H1 (cell line): ENCODE measurements at regions not wholly inside any gene's neighbourhood (a gene's known extent, or its start where the extent isn't known, plus 50 kb on each side); places are given as distances from the start of the nearest gene placed in this dataset.

ENCODE experiments used
- CTCF ChIA-PET: fragments of 300-600 bp; sonication (Branson Sonifier 250); formaldehyde crosslinking; loops from one replicate; lab custom pipeline; 2021; ENCODE audit not compliant: partially characterized antibody; lab: Charles Lee
- POLR2A ChIA-PET: fragments of 300-600 bp; sonication (Branson Sonifier 250); formaldehyde crosslinking; loops from one replicate; lab custom pipeline; 2021; ENCODE audit warnings: inconsistent platforms; ENCODE audit not compliant: partially characterized antibody; lab: Charles Lee
- DNase-seq, 2 experiments: peaks; one replicate each; pipeline versions ENCODE4 v3.0.0 to v3.0.0-alpha.2; 2010 to 2022; ENCODE audit warnings: low spot score in 2 of 2, low read depth in 1 of 2, mixed read lengths in 1 of 2
- FAIRE-seq: peaks from 2 replicates; lab custom pipeline; 2011; peaks lifted over from hg19 to GRCh38; lab: Jason Lieb, UNC
- H2AFZ ChIP-seq: 2 replicates; pipeline ENCODE4 v1.8.1; 2012; ENCODE audit warnings: low read length, inconsistent platforms
- H2AK5ac ChIP-seq: 2 replicates; pipeline ENCODE4 v1.6.1; 2013; ENCODE audit warnings: low read depth, low read length
- H2BK120ac ChIP-seq: replicated peaks from 2 replicates; pipeline ENCODE3; 2013; ENCODE audit warnings: low read depth, low read length, inconsistent platforms
- H2BK12ac ChIP-seq: 2 replicates; pipeline ENCODE4 v1.6.1; 2013; ENCODE audit warnings: low read depth, low read length
- H2BK15ac ChIP-seq: 2 replicates; pipeline ENCODE4 v1.6.1; 2013; ENCODE audit warnings: low read length
- H2BK20ac ChIP-seq: 2 replicates; pipeline ENCODE4 v1.6.1; 2013; ENCODE audit warnings: low read length
- H2BK5ac ChIP-seq: 2 replicates; pipeline ENCODE4 v1.6.1; 2013; ENCODE audit warnings: low read depth, low read length
- H3K14ac ChIP-seq: 2 replicates; pipeline ENCODE4 v1.6.1; 2013; ENCODE audit warnings: inconsistent platforms; ENCODE audit not compliant: insufficient read length
- H3K18ac ChIP-seq: 2 replicates; pipeline ENCODE4 v1.6.1; 2013; ENCODE audit warnings: low read length; ENCODE audit errors: extremely low read depth
- H3K23ac ChIP-seq: 2 replicates; pipeline ENCODE4 v1.6.1; 2013; ENCODE audit warnings: inconsistent platforms; ENCODE audit not compliant: insufficient read length
- H3K23me2 ChIP-seq: 2 replicates; pipeline ENCODE4 v1.6.1; 2013; ENCODE audit warnings: low read depth, low read length
- H3K27ac ChIP-seq: 2 replicates; pipeline ENCODE4 v1.6.1; 2011; ENCODE audit warnings: low read depth, low read length, inconsistent platforms
- H3K27me3 ChIP-seq, 4 experiments: replicated peaks in 1 of 4; 1 replicate in 1 of 4; 2 replicates in 3 of 4; pipeline versions ENCODE4 v1.6.1 to v1.8.1; 2011 to 2013; ENCODE audit warnings: low read length in 3 of 4, mild to moderate bottlenecking in 3 of 4, inconsistent platforms in 2 of 4, mixed read lengths in 2 of 4, moderate library complexity in 1 of 4; ENCODE audit not compliant: control insufficient read depth in 3 of 4, insufficient read depth in 3 of 4; ENCODE audit errors: extremely low read depth in 1 of 4
- H3K36me3 ChIP-seq, 4 experiments: 2 replicates each; pipeline versions ENCODE4 v1.6.1 to v1.8.1; 2011 to 2013; ENCODE audit warnings: mild to moderate bottlenecking in 4 of 4, low read length in 3 of 4, moderate library complexity in 2 of 4, control low read depth in 1 of 4, inconsistent platforms in 1 of 4; ENCODE audit not compliant: insufficient read depth in 4 of 4, control insufficient read depth in 2 of 4
- H3K4ac ChIP-seq: replicated peaks from 2 replicates; pipeline ENCODE3; 2013; ENCODE audit warnings: low read length, low read depth, mixed read lengths, inconsistent platforms; ENCODE audit not compliant: insufficient read length
- H3K4me1 ChIP-seq, 4 experiments: replicated peaks in 1 of 4; 1 replicate in 1 of 4; 2 replicates in 3 of 4; pipeline versions ENCODE4 v1.6.1 to v1.8.1; 2011 to 2013; ENCODE audit warnings: low read length in 3 of 4, inconsistent platforms in 2 of 4, mixed read lengths in 1 of 4; ENCODE audit not compliant: insufficient read depth in 4 of 4, control insufficient read depth in 3 of 4
- H3K4me2 ChIP-seq, 2 experiments: 2 replicates each; pipeline versions ENCODE4 v1.6.1 to v1.8.1; 2011 to 2013; ENCODE audit warnings: low read depth in 2 of 2, low read length in 2 of 2, control low read depth in 1 of 2, inconsistent platforms in 1 of 2, mild to moderate bottlenecking in 1 of 2; ENCODE audit not compliant: insufficient read depth in 1 of 2
- H3K4me3 ChIP-seq, 4 experiments: fragments of 200-600, 300-600 bp in 1 of 4; sonication (generic), shearing (Covaris generic), sonication (Bioruptor Twin) in 1 of 4; 2 replicates each; pipeline versions ENCODE4 v1.5.1 to v1.8.1; 2011 to 2016; ENCODE audit warnings: low read length in 4 of 4, low read depth in 3 of 4, control low read depth in 2 of 4, inconsistent platforms in 2 of 4, mild to moderate bottlenecking in 2 of 4, mixed read lengths in 1 of 4, moderate library complexity in 1 of 4; ENCODE audit not compliant: insufficient read depth in 2 of 4; ENCODE audit errors: extremely low read depth in 1 of 4
- H3K56ac ChIP-seq: replicated peaks from 2 replicates; pipeline ENCODE3; 2013; ENCODE audit warnings: low read depth, mild to moderate bottlenecking, mixed read lengths, low read length, inconsistent platforms; ENCODE audit not compliant: insufficient read length
- H3K79me1 ChIP-seq: 2 replicates; pipeline ENCODE4 v1.6.1; 2013; ENCODE audit warnings: low read depth, low read length, control low read depth
- H3K79me2 ChIP-seq, 2 experiments: 2 replicates each; pipeline versions ENCODE4 v1.6.1 to v1.8.1; 2012 to 2013; ENCODE audit warnings: low read length in 2 of 2, mild to moderate bottlenecking in 2 of 2, inconsistent platforms in 1 of 2; ENCODE audit not compliant: insufficient read depth in 2 of 2, control insufficient read depth in 1 of 2
- H3K9ac ChIP-seq, 4 experiments: replicated peaks in 1 of 4; 1 replicate in 1 of 4; 2 replicates in 3 of 4; pipeline versions ENCODE4 v1.6.1 to v1.8.1; 2011 to 2013; ENCODE audit warnings: low read depth in 3 of 4, low read length in 3 of 4, control low read depth in 2 of 4, mild to moderate bottlenecking in 2 of 4, moderate library complexity in 2 of 4, inconsistent platforms in 1 of 4; ENCODE audit errors: extremely low read depth in 1 of 4
- H3K9me3 ChIP-seq, 2 experiments: 2 replicates each; pipeline versions ENCODE4 v1.6.1 to v1.8.1; 2012 to 2013; ENCODE audit warnings: mild to moderate bottlenecking in 2 of 2, moderate library complexity in 2 of 2, control low read depth in 1 of 2, inconsistent platforms in 1 of 2, low read depth in 1 of 2, low read length in 1 of 2, mixed read lengths in 1 of 2; ENCODE audit not compliant: insufficient read depth in 2 of 2
- H4K20me1 ChIP-seq, 2 experiments: replicated peaks in 1 of 2; 2 replicates each; pipeline versions ENCODE3 to v1.8.1; 2011 to 2013; ENCODE audit warnings: inconsistent platforms in 2 of 2, low read length in 2 of 2, mild to moderate bottlenecking in 1 of 2; ENCODE audit not compliant: insufficient read depth in 2 of 2, control insufficient read depth in 1 of 2
- H4K5ac ChIP-seq: 2 replicates; pipeline ENCODE4 v1.6.1; 2013; ENCODE audit warnings: low read length, low read depth, mixed read lengths, inconsistent platforms; ENCODE audit not compliant: insufficient read length
- H4K8ac ChIP-seq: 2 replicates; pipeline ENCODE4 v1.8.0; 2013; ENCODE audit warnings: mild to moderate bottlenecking, moderate library complexity, low read length, inconsistent platforms; ENCODE audit not compliant: insufficient read depth; ENCODE audit errors: extremely low read depth
- H4K91ac ChIP-seq: replicated peaks from 2 replicates; pipeline ENCODE3; 2013; ENCODE audit warnings: low read length, mixed read lengths, inconsistent platforms; ENCODE audit not compliant: insufficient read length
- JUND ChIP-seq: IDR thresholded peaks from 2 replicates; pipeline ENCODE4 v1.6.1; 2011; ENCODE audit warnings: mild to moderate bottlenecking, improper control_type of control experiment, low read length
- KDM5A ChIP-seq: fragments of 200-600 bp; IDR thresholded peaks from 2 replicates; pipeline ENCODE4 v1.7.1; 2012; ENCODE audit warnings: mild to moderate bottlenecking, low read length, inconsistent platforms, mixed read lengths
- PHF8 ChIP-seq: fragments of 200-600 bp; sonication (generic); conservative IDR thresholded peaks from 2 replicates; pipeline ENCODE4 v1.7.1; 2012; ENCODE audit warnings: low read depth, mild to moderate bottlenecking, inconsistent platforms, low read length, moderate library complexity
- POU5F1 ChIP-seq: IDR thresholded peaks from 2 replicates; pipeline ENCODE4 v1.6.1; 2011; ENCODE audit warnings: low read depth, mild to moderate bottlenecking, low read length, moderate library complexity
- RBBP5 ChIP-seq: IDR thresholded peaks from 2 replicates; pipeline ENCODE4 v1.7.1; 2012; ENCODE audit warnings: low read depth, mild to moderate bottlenecking, inconsistent platforms, low read length, moderate library complexity, borderline replicate concordance
- SAP30 ChIP-seq: fragments of 300-600 bp; sonication (generic); IDR thresholded peaks from 2 replicates; pipeline ENCODE4 v1.7.1; 2012; ENCODE audit warnings: low read length, moderate library complexity, mild to moderate bottlenecking, inconsistent platforms; ENCODE audit not compliant: insufficient read depth, insufficient replicate concordance
- SP4 ChIP-seq: IDR thresholded peaks from 2 replicates; pipeline ENCODE4 v1.6.1; 2012; ENCODE audit warnings: low read length, inconsistent platforms
- SRF ChIP-seq: IDR thresholded peaks from 2 replicates; pipeline ENCODE4 v1.6.1; 2011; ENCODE audit warnings: mild to moderate bottlenecking, low read depth, low read length, moderate library complexity
- TBP ChIP-seq: IDR thresholded peaks from 2 replicates; pipeline ENCODE4 v1.6.1; 2011; ENCODE audit warnings: low read depth, low read length, improper control_type of control experiment
- WGBS, 2 experiments: shearing (Covaris generic) in 1 of 2; methylation state at CpG; one replicate each; pipeline versions ENCODE4 v1.1.6 to v1.1.7; 2013 to 2015; ENCODE audit warnings: low lambda C conversion rate in 2 of 2, mixed read lengths in 2 of 2, inconsistent platforms in 1 of 2, low coverage in 1 of 2, missing lambda C conversion rate in 1 of 2; ENCODE audit not compliant: insufficient replicate concordance in 2 of 2, insufficient coverage in 1 of 2, insufficient read length in 1 of 2; ENCODE audit errors: extremely low coverage in 1 of 2, missing lambda C conversion rate in 1 of 2; 5-methylcytosine and 5-hydroxymethylcytosine counted together
- TF ChIP-seq, protein P1 (sequence below): IDR thresholded peaks from 2 replicates; pipeline ENCODE4 v1.6.1; 2011; ENCODE audit warnings: low read length, improper control_type of control experiment

DNA sequence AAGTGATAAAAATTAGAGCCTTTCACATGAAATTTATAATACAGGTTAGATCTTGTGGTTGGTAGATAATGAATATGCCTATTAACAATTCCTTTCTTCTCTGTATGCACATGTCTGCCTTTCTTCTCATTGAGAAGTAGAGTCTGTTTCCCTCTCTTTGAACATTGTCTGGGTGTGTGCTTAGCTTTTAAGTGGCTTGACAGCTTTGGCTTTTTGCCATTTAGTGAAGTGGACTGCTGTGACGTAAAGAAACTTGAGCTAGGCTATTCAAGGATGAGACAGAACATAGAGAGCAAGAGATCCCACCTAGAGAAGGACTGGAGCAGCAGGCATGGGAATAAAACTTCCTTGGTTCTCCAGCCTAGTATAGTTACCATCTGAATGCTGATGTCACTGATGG, 996.7 kb upstream of the CELF2 start:
- no peak overlapping the region for H3K27ac ChIP-seq
- no peak overlapping the region for H4K8ac ChIP-seq
- no peaks in the 10 kb centered on the region for H4K20me1 ChIP-seq
- H4K5ac ChIP-seq = no peak overlapping the region
- H2AFZ ChIP-seq = no peak overlapping the region
- H3K23me2 ChIP-seq = no peaks in the 10 kb centered on the region
- ChIA-PET POLR2A (no interaction called here), CTCF (no interaction called here)
- H2BK120ac ChIP-seq = no peak overlapping the region
- no peak overlapping the region for H4K91ac ChIP-seq
- H3K23ac ChIP-seq = no peak overlapping the region
- H3K4me1 ChIP-seq = no peaks in the 10 kb centered on the region
- H3K36me3 ChIP-seq = no peaks in the 10 kb centered on the region
- no peak overlapping the region for H3K4me3 ChIP-seq
- H3K56ac ChIP-seq = no peak overlapping the region
- H3K9me3 ChIP-seq = no peaks in the 10 kb centered on the region; a peak in 1 of 4 replicates
- H3K79me2 ChIP-seq = no peaks in the 10 kb centered on the region
- H3K4ac ChIP-seq = no peak overlapping the region
- FAIRE-seq (no peak), DNase-seq (no peak)
- H2BK20ac ChIP-seq = no peak overlapping the region
- no peak overlapping the region for H2AK5ac ChIP-seq
- H3K14ac ChIP-seq = no peak overlapping the region
- no peak overlapping the region for H2BK15ac ChIP-seq
- no peak overlapping the region for H3K18ac ChIP-seq
- H3K4me2 ChIP-seq = no peak overlapping the region
- TF ChIP-seq KDM5A = no peak
- no peak for TF ChIP-seq JUND
- TF ChIP-seq PHF8 = no peak
- no peak for TF ChIP-seq SAP30
- TF ChIP-seq POU5F1 = no peak
- TF ChIP-seq, protein P1, sequence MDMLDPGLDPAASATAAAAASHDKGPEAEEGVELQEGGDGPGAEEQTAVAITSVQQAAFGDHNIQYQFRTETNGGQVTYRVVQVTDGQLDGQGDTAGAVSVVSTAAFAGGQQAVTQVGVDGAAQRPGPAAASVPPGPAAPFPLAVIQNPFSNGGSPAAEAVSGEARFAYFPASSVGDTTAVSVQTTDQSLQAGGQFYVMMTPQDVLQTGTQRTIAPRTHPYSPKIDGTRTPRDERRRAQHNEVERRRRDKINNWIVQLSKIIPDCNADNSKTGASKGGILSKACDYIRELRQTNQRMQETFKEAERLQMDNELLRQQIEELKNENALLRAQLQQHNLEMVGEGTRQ = no peak
- TF ChIP-seq TBP = no peak
- no peak for TF ChIP-seq RBBP5
- TF ChIP-seq SRF = no peak
- TF ChIP-seq SP4 = no peak
- no peak overlapping the region for H2BK5ac ChIP-seq
- H3K27me3 ChIP-seq = no peaks in the 10 kb centered on the region
- no peak overlapping the region for H2BK12ac ChIP-seq
- H3K9ac ChIP-seq = no peak overlapping the region
- 100% methylated on average over 1 of the region's 1 CpG; no CpG with 5 or more reads in 1 of the 2 experiments for WGBS, 2 experiments
- H3K79me1 ChIP-seq = no peaks in the 10 kb centered on the region
